HepG2 (cell line): ENCODE measurements at regions not wholly inside any gene's neighbourhood (a gene's known extent, or its start where the extent isn't known, plus 50 kb on each side); places are given as distances from the start of the nearest gene placed in this dataset.

Experiments
- ATAC-seq: fragments of 200-7000 bp; cut with Tn5 transposase; 3 replicates; pipeline ENCODE4 v1.9.1; 2020; ENCODE audit warnings: mild to moderate bottlenecking, moderate library complexity
- BruUV-seq: library from RNA; stranded (reverse); fragments of 400-500 nt; replicated peaks from 2 replicates; lab custom pipeline; 2021; lab: Mats Ljungman, UMichigan
- CTCF ChIA-PET: fragments of 300-600 bp; formaldehyde crosslinking; extraction: SDS; loops from one replicate; lab custom pipeline; 2021; ENCODE audit warnings: low total read pairs, inconsistent platforms, low intra/inter-chr PET ratio; lab: Yijun Ruan, JAX
- POLR2A ChIA-PET: fragments of 350-600 bp; sonication (Branson Sonifier 250); formaldehyde crosslinking; loops from one replicate; lab custom pipeline; 2020; ENCODE audit warnings: antibody characterized with exemption, inconsistent platforms; lab: Yijun Ruan, JAX
- DNase-seq: peaks from one replicate; pipeline ENCODE4 v3.0.0-alpha.2; 2015; ENCODE audit warnings: low spot score
- FAIRE-seq: peaks from 3 replicates; lab custom pipeline; 2011; peaks lifted over from hg19 to GRCh38; lab: Jason Lieb, UNC
- H2AFZ ChIP-seq: one replicate; pipeline ENCODE4 v1.6.1; 2011; ENCODE audit warnings: low read length, inconsistent platforms
- H3K27ac ChIP-seq: fragments of 300-600 bp; 3 replicates; pipeline ENCODE4 v1.8.0; 2011; ENCODE audit warnings: mixed run types, mild to moderate bottlenecking, mixed read lengths, low read length, inconsistent platforms; ENCODE audit not compliant: insufficient read depth; ENCODE audit errors: extremely low read length
- H3K27me3 ChIP-seq, 2 experiments: fragments of 200-600 bp in 1 of 2; 2 replicates in 1 of 2; 3 replicates in 1 of 2; pipeline versions ENCODE4 v1.6.0 to v1.8.0; 2011; ENCODE audit warnings: low read length in 2 of 2, mild to moderate bottlenecking in 2 of 2, moderate library complexity in 2 of 2, inconsistent platforms in 1 of 2; ENCODE audit not compliant: insufficient read depth in 2 of 2, control insufficient read depth in 1 of 2
- H3K36me3 ChIP-seq, 2 experiments: fragments of 200-600 bp in 1 of 2; replicated peaks in 1 of 2; 2 replicates in 1 of 2; 3 replicates in 1 of 2; pipeline versions ENCODE4 v1.5.1 to v1.8.0; 2011; ENCODE audit warnings: low read length in 2 of 2, inconsistent platforms in 1 of 2; ENCODE audit not compliant: insufficient read depth in 2 of 2, control insufficient read depth in 1 of 2
- H3K4me1 ChIP-seq: 2 replicates; pipeline ENCODE4 v1.5.1; 2012; ENCODE audit warnings: low read length, inconsistent platforms; ENCODE audit not compliant: insufficient read depth
- H3K4me2 ChIP-seq: 2 replicates; pipeline ENCODE4 v1.6.0; 2011; ENCODE audit warnings: low read depth, low read length, inconsistent platforms
- H3K4me3 ChIP-seq, 3 experiments: fragments of 200-600 bp in 1 of 3; sonication (generic), shearing (Covaris generic) in 1 of 3; replicated peaks in 1 of 3; 2 replicates each; pipeline ENCODE4 v1.5.1; 2011 to 2016; ENCODE audit warnings: low read length in 3 of 3, inconsistent platforms in 2 of 3, low read depth in 2 of 3, mild to moderate bottlenecking in 2 of 3, control low read depth in 1 of 3, mixed read lengths in 1 of 3; ENCODE audit not compliant: insufficient read depth in 1 of 3
- H3K79me2 ChIP-seq: one replicate; pipeline ENCODE4 v1.6.1; 2011; ENCODE audit warnings: low read length, inconsistent platforms; ENCODE audit not compliant: insufficient read depth
- H3K9ac ChIP-seq: 2 replicates; pipeline ENCODE4 v1.6.0; 2011; ENCODE audit warnings: mild to moderate bottlenecking, low read depth, low read length, inconsistent platforms; ENCODE audit not compliant: insufficient read depth
- H3K9me3 ChIP-seq: 2 replicates; pipeline ENCODE4 v1.5.1; 2012; ENCODE audit warnings: mild to moderate bottlenecking, low read length
- H4K20me1 ChIP-seq: 2 replicates; pipeline ENCODE4 v1.6.0; 2011; ENCODE audit warnings: inconsistent platforms, mild to moderate bottlenecking, low read length, moderate library complexity; ENCODE audit not compliant: insufficient read depth
- DNMT1 ChIP-seq: sonication (generic); formaldehyde crosslinking; IDR thresholded peaks from 2 replicates; pipeline ENCODE4 v1.5.1; 2020; ENCODE audit warnings: mild to moderate bottlenecking, missing genetic modification reagents
- NFE2L1 ChIP-seq: sonication (generic); formaldehyde crosslinking; IDR thresholded peaks from 2 replicates; pipeline ENCODE4 v1.4.0; 2020; ENCODE audit warnings: missing genetic modification reagents, mild to moderate bottlenecking, borderline replicate concordance
- NR2F1 ChIP-seq, 2 experiments: fragments of 450-650 bp in 1 of 2; formaldehyde crosslinking in 1 of 2; IDR thresholded peaks; 2 replicates each; pipeline versions ENCODE4 v1.5.0 to v1.6.1; 2016 to 2020; ENCODE audit warnings: mild to moderate bottlenecking in 1 of 2, missing compliant biosample characterization in 1 of 2, missing genetic modification reagents in 1 of 2, moderate library complexity in 1 of 2
- RCOR2 ChIP-seq: IDR thresholded peaks from 2 replicates; pipeline ENCODE4 v1.6.1; 2016; ENCODE audit warnings: missing biosample characterization, missing genetic modification reagents
- SRSF1 ChIP-seq: fragments of 200-400 bp; formaldehyde crosslinking; optimal IDR thresholded peaks from 2 replicates; pipeline ENCODE3; 2017; ENCODE audit warnings: mild to moderate bottlenecking, low read depth, low read length, moderate library complexity
- ZFP37 ChIP-seq: sonication (generic); formaldehyde crosslinking; IDR thresholded peaks from 2 replicates; pipeline ENCODE4 v1.4.0; 2020; ENCODE audit warnings: missing genetic modification reagents, borderline replicate concordance
- ZNF841 ChIP-seq: sonication (generic); formaldehyde crosslinking; IDR thresholded peaks from 2 replicates; pipeline ENCODE4 v1.8.1; 2023; ENCODE audit warnings: missing genetic modification reagents, borderline replicate concordance
- WGBS: methylation state at CpG from one replicate; pipeline ENCODE4 v1.1.6; 2017; ENCODE audit warnings: low lambda C conversion rate; 5-methylcytosine and 5-hydroxymethylcytosine counted together
- in situ Hi-C: cut with HindIII; loops from 2 replicates; pipeline ENCODE4 v1.10.0; 2017; ENCODE audit warnings: low pct_unique_long_range_greater_than_20kb; ENCODE audit not compliant: extremely low pct_ligation_motif_present
- intact Hi-C: fragments of 100-400 bp; cut with micrococcal nuclease; formaldehyde crosslinking; loops from one replicate; pipeline ENCODE4 v1.10.0; 2022; ENCODE audit not compliant: unreplicated experiment
- TF ChIP-seq, protein P1 (sequence below): sonication (generic); formaldehyde crosslinking; IDR thresholded peaks from 2 replicates; pipeline ENCODE4 v1.4.0; 2020; ENCODE audit warnings: missing genetic modification reagents, mild to moderate bottlenecking, borderline replicate concordance
- TF ChIP-seq, protein P2 (sequence below): sonication (generic); formaldehyde crosslinking; IDR thresholded peaks from 2 replicates; pipeline ENCODE4 v1.4.0; 2020; ENCODE audit warnings: missing genetic modification reagents, borderline replicate concordance
- TF ChIP-seq, protein P3 (sequence below): sonication (generic); formaldehyde crosslinking; IDR thresholded peaks from 2 replicates; pipeline ENCODE4 v1.4.0; 2020; ENCODE audit warnings: mild to moderate bottlenecking, missing genetic modification reagents

DNA sequence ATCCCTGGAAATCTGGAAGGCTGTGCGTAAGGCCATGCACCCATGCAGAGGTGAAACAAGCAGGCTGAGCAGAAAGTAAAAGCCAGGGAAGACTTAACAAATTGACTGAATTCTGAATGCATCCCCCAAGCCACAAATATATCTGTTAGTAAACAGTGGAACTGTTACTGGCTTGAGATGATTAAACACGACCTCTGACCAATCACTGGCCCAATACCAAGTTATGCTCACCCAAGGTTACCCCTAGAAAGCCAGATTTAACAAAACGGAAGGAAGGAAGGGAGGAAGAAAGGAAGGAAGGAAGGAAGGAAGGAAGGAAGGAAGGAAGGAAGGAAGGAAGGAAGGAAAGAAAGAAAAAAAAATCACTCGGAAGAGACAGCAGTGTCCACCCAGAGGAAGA is 215.8 kb upstream of the CCNG1 start:
- H3K36me3 ChIP-seq: no peaks in the 10 kb centered on the region
- 40% methylated on average over 4 of the region's 4 CpGs for WGBS
- POLR2A ChIA-PET: no interaction called here
- H3K27me3 ChIP-seq: no peaks in the 10 kb centered on the region
- in situ Hi-C loops: no loop called here
- no peaks in the 10 kb centered on the region for H3K4me1 ChIP-seq
- no peak overlapping the region for H3K9ac ChIP-seq
- CTCF ChIA-PET: no interaction called here
- H2AFZ ChIP-seq: no peak overlapping the region
- no peak overlapping the region for H3K4me3 ChIP-seq
- TF ChIP-seq NR2F1 (CRISPR knock-in tag; IDR thresholded peaks at IDR 0.05): no peak
- BruUV-seq: no TSS peak
- H3K9me3 ChIP-seq: no peaks in the 10 kb centered on the region
- no peak overlapping the region for H3K27ac ChIP-seq
- ATAC-seq (no peak), DNase-seq (no peak), FAIRE-seq (no peak)
- intact Hi-C loops: no loop called here
- no peaks in the 10 kb centered on the region for H3K79me2 ChIP-seq
- H4K20me1 ChIP-seq: no peaks in the 10 kb centered on the region
- H3K4me2 ChIP-seq: no peak overlapping the region

DNA sequence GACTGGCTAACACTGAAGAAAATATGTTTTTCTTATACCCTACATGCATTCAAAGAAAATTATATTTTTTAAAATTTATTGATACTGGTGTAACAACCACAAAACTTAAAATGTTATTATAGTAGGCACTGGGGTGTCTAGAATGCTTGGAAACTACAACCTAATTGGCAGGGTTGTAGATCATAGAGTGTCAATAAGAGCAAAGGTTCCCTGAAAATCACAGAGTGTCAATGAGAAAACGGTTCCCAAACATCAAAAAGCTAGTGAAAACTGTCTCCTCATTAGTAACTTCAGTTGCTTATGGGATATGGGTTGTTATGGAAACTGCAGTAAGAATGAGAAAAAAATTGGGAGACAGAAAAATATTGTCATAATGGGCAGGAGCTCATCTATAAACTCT is 214.4 kb upstream of the CCNG1 start:
- no peak for DNase-seq
- Histone ChIP-seq H2AFZ (no peak overlapping the region), H3K27ac (no peak overlapping the region), H3K27me3 (no peaks in the 10 kb centered on the region), H3K4me1 (no peaks in the 10 kb centered on the region), H4K20me1 (no peaks in the 10 kb centered on the region), H3K4me3 (no peak overlapping the region), H3K4me2 (no peak overlapping the region), H3K9me3 (no peaks in the 10 kb centered on the region), H3K9ac (no peak overlapping the region), H3K79me2 (no peaks in the 10 kb centered on the region), H3K36me3 (no peaks in the 10 kb centered on the region)
- FAIRE-seq: no peak
- ChIA-PET CTCF (no interaction called here), POLR2A (no interaction called here)
- no peak for ATAC-seq
- intact Hi-C loops (no loop called here), in situ Hi-C loops (no loop called here)
- no TSS peak for BruUV-seq
- 0% methylated on average over 1 of the region's 1 CpG for WGBS
- no peak for TF ChIP-seq NFE2L1 (CRISPR knock-in tag)
- TF ChIP-seq SRSF1: no peak
- no peak for TF ChIP-seq DNMT1 (CRISPR knock-in tag)
- TF ChIP-seq, protein P1, sequence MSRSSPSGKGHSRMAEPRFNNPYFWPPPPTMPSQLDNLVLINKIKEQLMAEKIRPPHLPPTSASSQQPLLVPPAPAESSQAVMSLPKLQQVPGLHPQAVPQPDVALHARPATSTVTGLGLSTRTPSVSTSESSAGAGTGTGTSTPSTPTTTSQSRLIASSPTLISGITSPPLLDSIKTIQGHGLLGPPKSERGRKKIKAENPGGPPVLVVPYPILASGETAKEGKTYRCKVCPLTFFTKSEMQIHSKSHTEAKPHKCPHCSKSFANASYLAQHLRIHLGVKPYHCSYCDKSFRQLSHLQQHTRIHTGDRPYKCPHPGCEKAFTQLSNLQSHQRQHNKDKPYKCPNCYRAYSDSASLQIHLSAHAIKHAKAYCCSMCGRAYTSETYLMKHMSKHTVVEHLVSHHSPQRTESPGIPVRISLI (CRISPR knock-in tag): no peak
- no peak for TF ChIP-seq ZNF841
- no peak for TF ChIP-seq RCOR2 (CRISPR knock-in tag)
- TF ChIP-seq, protein P2, sequence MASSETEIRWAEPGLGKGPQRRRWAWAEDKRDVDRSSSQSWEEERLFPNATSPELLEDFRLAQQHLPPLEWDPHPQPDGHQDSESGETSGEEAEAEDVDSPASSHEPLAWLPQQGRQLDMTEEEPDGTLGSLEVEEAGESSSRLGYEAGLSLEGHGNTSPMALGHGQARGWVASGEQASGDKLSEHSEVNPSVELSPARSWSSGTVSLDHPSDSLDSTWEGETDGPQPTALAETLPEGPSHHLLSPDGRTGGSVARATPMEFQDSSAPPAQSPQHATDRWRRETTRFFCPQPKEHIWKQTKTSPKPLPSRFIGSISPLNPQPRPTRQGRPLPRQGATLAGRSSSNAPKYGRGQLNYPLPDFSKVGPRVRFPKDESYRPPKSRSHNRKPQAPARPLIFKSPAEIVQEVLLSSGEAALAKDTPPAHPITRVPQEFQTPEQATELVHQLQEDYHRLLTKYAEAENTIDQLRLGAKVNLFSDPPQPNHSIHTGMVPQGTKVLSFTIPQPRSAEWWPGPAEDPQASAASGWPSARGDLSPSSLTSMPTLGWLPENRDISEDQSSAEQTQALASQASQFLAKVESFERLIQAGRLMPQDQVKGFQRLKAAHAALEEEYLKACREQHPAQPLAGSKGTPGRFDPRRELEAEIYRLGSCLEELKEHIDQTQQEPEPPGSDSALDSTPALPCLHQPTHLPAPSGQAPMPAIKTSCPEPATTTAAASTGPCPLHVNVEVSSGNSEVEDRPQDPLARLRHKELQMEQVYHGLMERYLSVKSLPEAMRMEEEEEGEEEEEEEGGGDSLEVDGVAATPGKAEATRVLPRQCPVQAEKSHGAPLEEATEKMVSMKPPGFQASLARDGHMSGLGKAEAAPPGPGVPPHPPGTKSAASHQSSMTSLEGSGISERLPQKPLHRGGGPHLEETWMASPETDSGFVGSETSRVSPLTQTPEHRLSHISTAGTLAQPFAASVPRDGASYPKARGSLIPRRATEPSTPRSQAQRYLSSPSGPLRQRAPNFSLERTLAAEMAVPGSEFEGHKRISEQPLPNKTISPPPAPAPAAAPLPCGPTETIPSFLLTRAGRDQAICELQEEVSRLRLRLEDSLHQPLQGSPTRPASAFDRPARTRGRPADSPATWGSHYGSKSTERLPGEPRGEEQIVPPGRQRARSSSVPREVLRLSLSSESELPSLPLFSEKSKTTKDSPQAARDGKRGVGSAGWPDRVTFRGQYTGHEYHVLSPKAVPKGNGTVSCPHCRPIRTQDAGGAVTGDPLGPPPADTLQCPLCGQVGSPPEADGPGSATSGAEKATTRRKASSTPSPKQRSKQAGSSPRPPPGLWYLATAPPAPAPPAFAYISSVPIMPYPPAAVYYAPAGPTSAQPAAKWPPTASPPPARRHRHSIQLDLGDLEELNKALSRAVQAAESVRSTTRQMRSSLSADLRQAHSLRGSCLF (CRISPR knock-in tag): no peak
- TF ChIP-seq ZFP37 (CRISPR knock-in tag): no peak
- TF ChIP-seq, protein P3, sequence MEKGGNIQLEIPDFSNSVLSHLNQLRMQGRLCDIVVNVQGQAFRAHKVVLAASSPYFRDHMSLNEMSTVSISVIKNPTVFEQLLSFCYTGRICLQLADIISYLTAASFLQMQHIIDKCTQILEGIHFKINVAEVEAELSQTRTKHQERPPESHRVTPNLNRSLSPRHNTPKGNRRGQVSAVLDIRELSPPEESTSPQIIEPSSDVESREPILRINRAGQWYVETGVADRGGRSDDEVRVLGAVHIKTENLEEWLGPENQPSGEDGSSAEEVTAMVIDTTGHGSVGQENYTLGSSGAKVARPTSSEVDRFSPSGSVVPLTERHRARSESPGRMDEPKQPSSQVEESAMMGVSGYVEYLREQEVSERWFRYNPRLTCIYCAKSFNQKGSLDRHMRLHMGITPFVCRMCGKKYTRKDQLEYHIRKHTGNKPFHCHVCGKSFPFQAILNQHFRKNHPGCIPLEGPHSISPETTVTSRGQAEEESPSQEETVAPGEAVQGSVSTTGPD (CRISPR knock-in tag): no peak
